Loucy (cell line): ENCODE measurements at regions not wholly inside any gene's neighbourhood (a gene's known extent, or its start where the extent isn't known, plus 50 kb on each side); places are given as distances from the start of the nearest gene placed in this dataset.

Experiments used
- EZH2phosphoT487 ChIP-seq: fragments of 200-600 bp; IDR thresholded peaks from 2 replicates; pipeline ENCODE4 v1.6.1; 2018; ENCODE audit warnings: antibody characterized with exemption, mild to moderate bottlenecking, moderate library complexity, borderline replicate concordance
- TF ChIP-seq, protein P1 (sequence below): fragments of 200-600 bp; sonication (generic); conservative IDR thresholded peaks from 2 replicates; pipeline ENCODE4 v1.5.1; 2014; ENCODE audit warnings: mild to moderate bottlenecking, antibody characterized with exemption, low read length

DNA sequence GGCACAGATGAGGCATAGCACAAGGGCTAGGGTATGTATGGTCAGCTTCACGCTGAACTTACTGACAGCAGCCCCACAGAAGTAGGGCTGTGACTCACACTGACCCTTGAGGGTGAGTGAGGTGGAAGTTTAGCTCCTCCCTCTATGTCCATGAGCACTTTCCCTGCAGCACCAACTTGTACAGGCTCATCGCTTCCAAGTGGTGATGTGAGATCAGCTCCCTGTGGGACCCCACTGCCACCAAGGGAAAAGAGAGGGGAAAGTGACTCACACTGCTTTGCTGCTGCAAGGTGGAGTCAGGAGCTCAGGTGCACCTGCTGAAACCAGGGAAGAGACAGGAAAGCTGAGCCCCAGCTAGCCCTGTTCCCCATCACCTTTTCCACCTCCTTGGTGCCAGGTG, 91.5 kb downstream of the TEX51 start:
- TF ChIP-seq, protein P1, sequence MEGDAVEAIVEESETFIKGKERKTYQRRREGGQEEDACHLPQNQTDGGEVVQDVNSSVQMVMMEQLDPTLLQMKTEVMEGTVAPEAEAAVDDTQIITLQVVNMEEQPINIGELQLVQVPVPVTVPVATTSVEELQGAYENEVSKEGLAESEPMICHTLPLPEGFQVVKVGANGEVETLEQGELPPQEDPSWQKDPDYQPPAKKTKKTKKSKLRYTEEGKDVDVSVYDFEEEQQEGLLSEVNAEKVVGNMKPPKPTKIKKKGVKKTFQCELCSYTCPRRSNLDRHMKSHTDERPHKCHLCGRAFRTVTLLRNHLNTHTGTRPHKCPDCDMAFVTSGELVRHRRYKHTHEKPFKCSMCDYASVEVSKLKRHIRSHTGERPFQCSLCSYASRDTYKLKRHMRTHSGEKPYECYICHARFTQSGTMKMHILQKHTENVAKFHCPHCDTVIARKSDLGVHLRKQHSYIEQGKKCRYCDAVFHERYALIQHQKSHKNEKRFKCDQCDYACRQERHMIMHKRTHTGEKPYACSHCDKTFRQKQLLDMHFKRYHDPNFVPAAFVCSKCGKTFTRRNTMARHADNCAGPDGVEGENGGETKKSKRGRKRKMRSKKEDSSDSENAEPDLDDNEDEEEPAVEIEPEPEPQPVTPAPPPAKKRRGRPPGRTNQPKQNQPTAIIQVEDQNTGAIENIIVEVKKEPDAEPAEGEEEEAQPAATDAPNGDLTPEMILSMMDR: no peak
- TF ChIP-seq EZH2phosphoT487: no peak
